OCI-LY1 (cell line): ENCODE measurements at regions not wholly inside any gene's neighbourhood (a gene's known extent, or its start where the extent isn't known, plus 50 kb on each side); places are given as distances from the start of the nearest gene placed in this dataset.

Source experiments
- EZH2 ChIP-seq: fragments of 200-600 bp; sonication (generic), shearing (Covaris generic); IDR thresholded peaks from 2 replicates; pipeline ENCODE4 v1.8.0; 2017; ENCODE audit warnings: borderline replicate concordance, mixed run types, mild to moderate bottlenecking, antibody characterized with exemption, low read length, moderate library complexity, mixed read lengths
- TF ChIP-seq, protein P1 (sequence below): fragments of 200-600 bp; sonication (generic), shearing (Covaris generic); IDR thresholded peaks from 2 replicates; pipeline ENCODE4 v1.5.1; 2017; ENCODE audit warnings: mild to moderate bottlenecking, antibody characterized with exemption, low read length, moderate library complexity, mixed read lengths

- TF ChIP-seq, protein P1, sequence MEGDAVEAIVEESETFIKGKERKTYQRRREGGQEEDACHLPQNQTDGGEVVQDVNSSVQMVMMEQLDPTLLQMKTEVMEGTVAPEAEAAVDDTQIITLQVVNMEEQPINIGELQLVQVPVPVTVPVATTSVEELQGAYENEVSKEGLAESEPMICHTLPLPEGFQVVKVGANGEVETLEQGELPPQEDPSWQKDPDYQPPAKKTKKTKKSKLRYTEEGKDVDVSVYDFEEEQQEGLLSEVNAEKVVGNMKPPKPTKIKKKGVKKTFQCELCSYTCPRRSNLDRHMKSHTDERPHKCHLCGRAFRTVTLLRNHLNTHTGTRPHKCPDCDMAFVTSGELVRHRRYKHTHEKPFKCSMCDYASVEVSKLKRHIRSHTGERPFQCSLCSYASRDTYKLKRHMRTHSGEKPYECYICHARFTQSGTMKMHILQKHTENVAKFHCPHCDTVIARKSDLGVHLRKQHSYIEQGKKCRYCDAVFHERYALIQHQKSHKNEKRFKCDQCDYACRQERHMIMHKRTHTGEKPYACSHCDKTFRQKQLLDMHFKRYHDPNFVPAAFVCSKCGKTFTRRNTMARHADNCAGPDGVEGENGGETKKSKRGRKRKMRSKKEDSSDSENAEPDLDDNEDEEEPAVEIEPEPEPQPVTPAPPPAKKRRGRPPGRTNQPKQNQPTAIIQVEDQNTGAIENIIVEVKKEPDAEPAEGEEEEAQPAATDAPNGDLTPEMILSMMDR = no peak
- no peak for TF ChIP-seq EZH2
These were observed 746.7 kb upstream of the FAM174A start for GRCh38 chr5:99788482-99788881.
